Activated naive CD8-positive, alpha-beta T cell treated with anti-CD3 and anti-CD28 coated beads, Interleukin-2, amount 10 ng/mL, durations not matched to agents 7 days and 5 days (primary cell): ENCODE measurements at regions not wholly inside any gene's neighbourhood (a gene's known extent, or its start where the extent isn't known, plus 50 kb on each side); places are given as distances from the start of the nearest gene placed in this dataset.

Source experiments
- ATAC-seq: fragments of 150-1000 bp; cut with Tn5 transposase; one replicate; pipeline ENCODE4 v1.10.0; 2021; ENCODE audit warnings: low read depth, moderate library complexity
- POLR2A ChIA-PET: fragments of 350-600 bp; sonication (Branson Sonifier 250); formaldehyde crosslinking; loops from one replicate; lab custom pipeline; 2021; ENCODE audit warnings: antibody characterized with exemption; lab: Charles Lee
- DNase-seq: peaks from one replicate; pipeline ENCODE4 v3.0.0; 2021
- H3K27ac Mint-ChIP-seq: one replicate; pipeline ENCODE4 v1.8.0; 2022; ENCODE audit warnings: mild to moderate bottlenecking, mixed read lengths
- H3K27me3 Mint-ChIP-seq: one replicate; pipeline ENCODE4 v1.8.0; 2022; ENCODE audit warnings: mild to moderate bottlenecking, moderate library complexity, mixed read lengths
- H3K36me3 Mint-ChIP-seq: one replicate; pipeline ENCODE4 v1.8.0; 2021; ENCODE audit warnings: mild to moderate bottlenecking, mixed read lengths
- H3K4me1 Mint-ChIP-seq: one replicate; pipeline ENCODE4 v1.8.0; 2021; ENCODE audit warnings: mixed read lengths
- H3K4me3 Mint-ChIP-seq: one replicate; pipeline ENCODE4 v1.8.0; 2022; ENCODE audit warnings: mild to moderate bottlenecking, moderate library complexity, mixed read lengths
- H3K9me3 Mint-ChIP-seq: one replicate; pipeline ENCODE4 v1.8.0; 2021; ENCODE audit warnings: mixed read lengths

DNA sequence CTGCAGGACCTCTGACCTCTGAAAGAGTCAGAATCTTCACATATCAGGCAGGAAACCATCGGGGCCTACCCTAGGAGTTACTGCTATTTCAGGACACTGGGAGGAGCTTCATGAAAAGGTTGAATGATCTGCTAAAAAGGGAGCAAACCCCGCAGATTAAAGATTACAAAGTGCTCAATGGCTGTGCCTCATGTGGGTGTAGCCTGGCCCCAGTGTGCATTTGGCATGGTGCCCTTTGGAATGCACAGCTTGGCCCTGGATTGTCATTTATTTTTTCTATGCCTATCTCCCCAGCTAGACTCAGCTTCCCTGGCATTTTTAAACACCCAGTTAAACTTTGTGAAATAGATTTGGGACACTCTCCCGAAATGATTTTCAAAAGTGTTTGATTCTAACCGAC lies 368.5 kb upstream of the SPTLC3 start:
- POLR2A ChIA-PET, result no interaction called here
- Mint-ChIP-seq H3K27me3 (no peaks in the 10 kb centered on the region), H3K27ac (no peak overlapping the region), H3K4me3 (no peak overlapping the region), H3K4me1 (no peaks in the 10 kb centered on the region), H3K9me3 (no peaks in the 10 kb centered on the region), H3K36me3 (no peaks in the 10 kb centered on the region)
- ATAC-seq (no peak), DNase-seq (no peak)

- no peak for DNase-seq
- Mint-ChIP-seq H3K4me3 (no peak overlapping the region), H3K9me3 (no peaks in the 10 kb centered on the region), H3K4me1 (no peaks in the 10 kb centered on the region), H3K27me3 (no peaks in the 10 kb centered on the region), H3K27ac (no peak overlapping the region), H3K36me3 (no peaks in the 10 kb centered on the region)
- no peak for ATAC-seq
- POLR2A ChIA-PET, result no interaction called here
Observed at GRCh38 chr20:12641619-12642018, 367.2 kb upstream of the SPTLC3 start.

GRCh38 chr20:12644461-12644860 lies 364.3 kb upstream of the SPTLC3 start:
- no peaks in the 10 kb centered on the region for H3K9me3 Mint-ChIP-seq
- DNase-seq, result no peak
- H3K4me1 Mint-ChIP-seq, result no peaks in the 10 kb centered on the region
- H3K4me3 Mint-ChIP-seq, result no peak overlapping the region
- ATAC-seq, result no peak
- no peaks in the 10 kb centered on the region for H3K27me3 Mint-ChIP-seq
- H3K36me3 Mint-ChIP-seq, result no peaks in the 10 kb centered on the region
- H3K27ac Mint-ChIP-seq, result no peak overlapping the region
- POLR2A ChIA-PET, result no interaction called here

GRCh38 chr20:12649234-12649633 lies 359.5 kb upstream of the SPTLC3 start:
- POLR2A ChIA-PET, result no interaction called here
- ATAC-seq, result no peak
- H3K27me3 Mint-ChIP-seq, result no peaks in the 10 kb centered on the region

GRCh38 chr20:12653642-12654041 lies 355.1 kb upstream of the SPTLC3 start:
- no peaks in the 10 kb centered on the region for H3K4me1 Mint-ChIP-seq
- H3K27ac Mint-ChIP-seq, result no peak overlapping the region
- H3K27me3 Mint-ChIP-seq, result no peaks in the 10 kb centered on the region
- no peak overlapping the region for H3K4me3 Mint-ChIP-seq
- POLR2A ChIA-PET, result no interaction called here
- H3K9me3 Mint-ChIP-seq, result no peaks in the 10 kb centered on the region
- ATAC-seq (no peak), DNase-seq (no peak)
- no peaks in the 10 kb centered on the region for H3K36me3 Mint-ChIP-seq

More at GRCh38 chr20:12649234-12649633, 359.5 kb upstream of the SPTLC3 start:
- Mint-ChIP-seq H3K9me3 (no peaks in the 10 kb centered on the region), H3K27ac (no peak overlapping the region), H3K36me3 (no peaks in the 10 kb centered on the region), H3K4me3 (no peak overlapping the region), H3K4me1 (no peaks in the 10 kb centered on the region)
- DNase-seq, result no peak

DNA sequence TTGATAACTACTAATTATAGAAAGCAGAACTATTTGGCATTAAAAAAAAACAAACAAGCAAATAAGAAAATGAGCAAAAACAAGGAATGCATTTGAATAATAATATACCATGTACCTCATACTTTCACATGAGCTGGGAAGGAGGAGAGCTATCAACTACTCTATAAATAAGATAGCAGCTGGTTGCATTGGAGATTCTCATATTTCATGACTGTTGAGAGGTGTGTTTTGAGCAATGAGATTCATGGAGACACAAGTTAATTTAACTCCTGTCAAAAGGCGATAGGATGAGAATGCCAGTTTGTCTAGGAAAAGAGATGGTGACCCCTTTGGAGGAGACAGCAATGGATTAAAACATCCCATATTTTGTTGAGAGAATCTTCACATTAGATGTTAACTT lies 348.8 kb upstream of the SPTLC3 start:
- H3K27me3 Mint-ChIP-seq, result no peaks in the 10 kb centered on the region

DNA sequence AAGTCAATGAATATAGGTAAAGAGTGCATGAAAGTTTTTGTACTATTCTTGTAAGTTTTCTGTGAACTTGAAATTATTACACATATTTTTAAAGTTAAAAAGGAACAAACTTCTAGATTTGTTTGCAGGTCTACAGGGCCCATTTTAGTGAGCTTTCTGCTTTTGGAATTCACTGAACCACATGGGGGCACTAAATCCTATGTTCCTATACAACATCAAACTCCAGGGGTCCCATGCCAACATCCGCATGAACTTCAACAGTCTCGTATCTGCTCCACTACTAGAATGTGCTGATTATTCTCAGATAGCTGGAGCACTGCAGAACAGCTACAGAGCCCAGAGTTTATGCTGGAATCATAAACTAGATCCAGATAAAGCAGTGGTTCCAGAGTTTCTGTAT lies 347.9 kb upstream of the SPTLC3 start:
- H3K36me3 Mint-ChIP-seq, result no peaks in the 10 kb centered on the region
- ATAC-seq (no peak), DNase-seq (no peak)
- no peaks in the 10 kb centered on the region for H3K27me3 Mint-ChIP-seq
- no peak overlapping the region for H3K4me3 Mint-ChIP-seq
- H3K27ac Mint-ChIP-seq, result no peak overlapping the region
- H3K9me3 Mint-ChIP-seq, result peaks cover 1% of the 10 kb centered on the region
- POLR2A ChIA-PET, result no interaction called here
- H3K4me1 Mint-ChIP-seq, result no peaks in the 10 kb centered on the region

More for the DNA sequence above, 348.8 kb upstream of the SPTLC3 start:
- Mint-ChIP-seq H3K36me3 (no peaks in the 10 kb centered on the region), H3K4me3 (no peak overlapping the region), H3K9me3 (peaks cover 1% of the 10 kb centered on the region), H3K4me1 (no peaks in the 10 kb centered on the region), H3K27ac (no peak overlapping the region)
- DNase-seq (no peak), ATAC-seq (no peak)
- POLR2A ChIA-PET, result no interaction called here

- POLR2A ChIA-PET, result no interaction called here
- Mint-ChIP-seq H3K36me3 (no peaks in the 10 kb centered on the region), H3K4me1 (no peaks in the 10 kb centered on the region)
Observed at GRCh38 chr20:12670301-12670700, 338.5 kb upstream of the SPTLC3 start.

GRCh38 chr20:12673352-12673751 lies 335.4 kb upstream of the SPTLC3 start:
- POLR2A ChIA-PET, result no interaction called here
- H3K27me3 Mint-ChIP-seq, result no peaks in the 10 kb centered on the region
- H3K27ac Mint-ChIP-seq, result no peak overlapping the region
- no peaks in the 10 kb centered on the region for H3K4me1 Mint-ChIP-seq
- H3K4me3 Mint-ChIP-seq, result no peak overlapping the region
- no peak for ATAC-seq
- no peaks in the 10 kb centered on the region for H3K36me3 Mint-ChIP-seq
- H3K9me3 Mint-ChIP-seq, result peaks cover 1% of the 10 kb centered on the region
- DNase-seq, result no peak

More at GRCh38 chr20:12670301-12670700, 338.5 kb upstream of the SPTLC3 start:
- Mint-ChIP-seq H3K27ac (no peak overlapping the region), H3K4me3 (no peak overlapping the region), H3K9me3 (peaks cover 1% of the 10 kb centered on the region), H3K27me3 (no peaks in the 10 kb centered on the region)
- ATAC-seq (no peak), DNase-seq (no peak)

- ATAC-seq (no peak), DNase-seq (no peak)
- Mint-ChIP-seq H3K27ac (no peak overlapping the region), H3K4me3 (no peak overlapping the region), H3K4me1 (no peaks in the 10 kb centered on the region), H3K27me3 (no peaks in the 10 kb centered on the region), H3K9me3 (no peaks in the 10 kb centered on the region), H3K36me3 (no peaks in the 10 kb centered on the region)
- POLR2A ChIA-PET, result no interaction called here
Observed at GRCh38 chr20:12677925-12678324, 330.8 kb upstream of the SPTLC3 start.

GRCh38 chr20:12679447-12679846 lies 329.3 kb upstream of the SPTLC3 start:
- H3K27me3 Mint-ChIP-seq, result no peaks in the 10 kb centered on the region
- DNase-seq (no peak), ATAC-seq (no peak)
- H3K4me1 Mint-ChIP-seq, result no peaks in the 10 kb centered on the region
- H3K36me3 Mint-ChIP-seq, result no peaks in the 10 kb centered on the region
- H3K9me3 Mint-ChIP-seq, result peaks cover 1% of the 10 kb centered on the region
- no peak overlapping the region for H3K4me3 Mint-ChIP-seq
- no peak overlapping the region for H3K27ac Mint-ChIP-seq
- POLR2A ChIA-PET, result no interaction called here

GRCh38 chr20:12682613-12683012 lies 326.2 kb upstream of the SPTLC3 start:
- ATAC-seq, result no peak
- POLR2A ChIA-PET, result no interaction called here
- peaks cover 1% of the 10 kb centered on the region for H3K9me3 Mint-ChIP-seq

GRCh38 chr20:12687476-12687875 lies 321.3 kb upstream of the SPTLC3 start:
- Mint-ChIP-seq H3K4me3 (no peak overlapping the region), H3K36me3 (no peaks in the 10 kb centered on the region), H3K9me3 (peaks cover 1% of the 10 kb centered on the region), H3K4me1 (no peaks in the 10 kb centered on the region), H3K27me3 (no peaks in the 10 kb centered on the region), H3K27ac (no peak overlapping the region)
- ATAC-seq (no peak), DNase-seq (no peak)
- POLR2A ChIA-PET, result no interaction called here

More at GRCh38 chr20:12682613-12683012, 326.2 kb upstream of the SPTLC3 start:
- Mint-ChIP-seq H3K36me3 (no peaks in the 10 kb centered on the region), H3K27me3 (no peaks in the 10 kb centered on the region), H3K27ac (no peak overlapping the region), H3K4me1 (no peaks in the 10 kb centered on the region), H3K4me3 (no peak overlapping the region)
- no peak for DNase-seq

GRCh38 chr20:12695937-12696336 lies 312.8 kb upstream of the SPTLC3 start:
- ATAC-seq, result no peak
- DNase-seq, result no peak
- no peaks in the 10 kb centered on the region for H3K9me3 Mint-ChIP-seq
- no peak overlapping the region for H3K4me3 Mint-ChIP-seq
- POLR2A ChIA-PET, result no interaction called here
- no peaks in the 10 kb centered on the region for H3K36me3 Mint-ChIP-seq
- no peaks in the 10 kb centered on the region for H3K27me3 Mint-ChIP-seq
- no peaks in the 10 kb centered on the region for H3K4me1 Mint-ChIP-seq
- no peak overlapping the region for H3K27ac Mint-ChIP-seq

- DNase-seq, result no peak
- no peaks in the 10 kb centered on the region for H3K9me3 Mint-ChIP-seq
- no peaks in the 10 kb centered on the region for H3K4me1 Mint-ChIP-seq
- no peaks in the 10 kb centered on the region for H3K27me3 Mint-ChIP-seq
- no peaks in the 10 kb centered on the region for H3K36me3 Mint-ChIP-seq
- H3K4me3 Mint-ChIP-seq, result no peak overlapping the region
- POLR2A ChIA-PET, result no interaction called here
- no peak overlapping the region for H3K27ac Mint-ChIP-seq
- ATAC-seq, result no peak
Observed at GRCh38 chr20:12698817-12699216, 310.0 kb upstream of the SPTLC3 start.
